Caco-2 (cell line): ENCODE measurements at regions not wholly inside any gene's neighbourhood (a gene's known extent, or its start where the extent isn't known, plus 50 kb on each side); places are given as distances from the start of the nearest gene placed in this dataset.

ENCODE experiments used
- BruUV-seq: library from RNA; stranded (reverse); fragments of 400-500 nt; replicated peaks from 2 replicates; lab custom pipeline; 2021; lab: Mats Ljungman, UMichigan
- CTCF ChIA-PET: fragments of 300-600 bp; sonication (Branson Sonifier 250); formaldehyde crosslinking; loops from one replicate; lab custom pipeline; 2022; ENCODE audit warnings: antibody characterized with exemption; lab: Charles Lee
- POLR2A ChIA-PET: fragments of 300-600 bp; sonication (Branson Sonifier 250); formaldehyde crosslinking; loops from one replicate; lab custom pipeline; 2022; ENCODE audit warnings: antibody characterized with exemption; lab: Charles Lee
- DNase-seq, 2 experiments: peaks; one replicate each; pipeline versions ENCODE4 v3.0.0 to v3.0.0-alpha.2; 2020 to 2022
- H3K27me3 ChIP-seq: replicated peaks from 2 replicates; pipeline ENCODE4 v1.6.0; 2011; ENCODE audit warnings: low read length; ENCODE audit not compliant: control insufficient read depth, insufficient read depth
- H3K36me3 ChIP-seq: 2 replicates; pipeline ENCODE4 v1.5.1; 2011; ENCODE audit warnings: low read length; ENCODE audit not compliant: control insufficient read depth, insufficient read depth
- H3K4me1 ChIP-seq: fragments of 250-450 bp; sonication (Bioruptor Pico); 2 replicates; pipeline ENCODE4 v1.5.1; 2020; ENCODE audit warnings: mild to moderate bottlenecking
- H3K4me3 ChIP-seq: 2 replicates; pipeline ENCODE4 v1.5.1; 2011; ENCODE audit warnings: low read depth, mild to moderate bottlenecking, control low read depth, low read length
- H3K9me3 ChIP-seq: fragments of 250-450 bp; sonication (Bioruptor Pico); 2 replicates; pipeline ENCODE4 v1.5.1; 2020; ENCODE audit warnings: mild to moderate bottlenecking, moderate library complexity
- H3K27ac Mint-ChIP-seq: one replicate; pipeline ENCODE4 v1.8.0; 2022; ENCODE audit warnings: mixed read lengths; ENCODE audit not compliant: unreplicated experiment
- H3K27me3 Mint-ChIP-seq: one replicate; pipeline ENCODE4 v1.8.0; 2022; ENCODE audit warnings: mixed read lengths; ENCODE audit not compliant: insufficient read depth, unreplicated experiment
- H3K36me3 Mint-ChIP-seq: one replicate; pipeline ENCODE4 v1.8.0; 2022; ENCODE audit warnings: mild to moderate bottlenecking, mixed read lengths; ENCODE audit not compliant: insufficient read depth, unreplicated experiment
- H3K4me1 Mint-ChIP-seq: one replicate; pipeline ENCODE4 v1.8.0; 2022; ENCODE audit warnings: low read depth, mixed read lengths; ENCODE audit not compliant: unreplicated experiment
- H3K4me3 Mint-ChIP-seq: one replicate; pipeline ENCODE4 v1.8.0; 2022; ENCODE audit warnings: mild to moderate bottlenecking, moderate library complexity, mixed read lengths; ENCODE audit not compliant: unreplicated experiment
- H3K9me3 Mint-ChIP-seq: one replicate; pipeline ENCODE4 v1.8.0; 2022; ENCODE audit warnings: mixed read lengths; ENCODE audit not compliant: unreplicated experiment
- CTCF ChIP-seq, 2 experiments: fragments of 200-600 bp in 1 of 2; IDR thresholded peaks; 1 replicate in 1 of 2; 2 replicates in 1 of 2; pipeline versions ENCODE4 v1.5.1 to v1.8.0; 2011 to 2022; ENCODE audit warnings: antibody characterized with exemption in 1 of 2, control low read depth in 1 of 2, inconsistent platforms in 1 of 2, low read depth in 1 of 2, low read length in 1 of 2, mild to moderate bottlenecking in 1 of 2, moderate library complexity in 1 of 2; ENCODE audit not compliant: insufficient read depth in 1 of 2, severe bottlenecking in 1 of 2, unreplicated experiment in 1 of 2
- intact Hi-C: fragments of 100-400 bp; cut with micrococcal nuclease; formaldehyde crosslinking; loops from one replicate; pipeline ENCODE4 v1.10.0; 2022; ENCODE audit not compliant: unreplicated experiment

GRCh38 chrX:33908898-33909297 lies 223.2 kb downstream of the FAM47A start:
- no peaks in the 10 kb centered on the region for H3K27me3 ChIP-seq
- H3K36me3 ChIP-seq = no peaks in the 10 kb centered on the region
- Mint-ChIP-seq H3K27me3 (no peaks in the 10 kb centered on the region), H3K36me3 (no peaks in the 10 kb centered on the region), H3K4me3 (no peak overlapping the region), H3K27ac (no peak overlapping the region), H3K4me1 (peaks cover 7% of the 10 kb centered on the region), H3K9me3 (no peaks in the 10 kb centered on the region)
- H3K9me3 ChIP-seq = no peaks in the 10 kb centered on the region
- H3K4me3 ChIP-seq = no peak overlapping the region
- intact Hi-C loops = no loop called here
- no TSS peak for BruUV-seq
- CTCF ChIA-PET = no interaction called here
- POLR2A ChIA-PET = no interaction called here
- no peaks in the 10 kb centered on the region for H3K4me1 ChIP-seq
- no peak for DNase-seq
- TF ChIP-seq CTCF (IDR thresholded peaks at IDR 0.05; ENCODE audit: insufficient read depth in 1 of 2, low read depth in 1 of 2, low read length in 1 of 2, severe bottlenecking in 1 of 2, unreplicated experiment in 1 of 2) = no peak

GRCh38 chrX:33908074-33908473 lies 224.0 kb downstream of the FAM47A start:
- Histone ChIP-seq H3K4me3 (no peak overlapping the region), H3K4me1 (no peaks in the 10 kb centered on the region), H3K36me3 (no peaks in the 10 kb centered on the region), H3K27me3 (no peaks in the 10 kb centered on the region), H3K9me3 (no peaks in the 10 kb centered on the region)
- no peak for DNase-seq
- Mint-ChIP-seq H3K27me3 (no peaks in the 10 kb centered on the region), H3K4me3 (no peak overlapping the region), H3K36me3 (no peaks in the 10 kb centered on the region), H3K4me1 (peaks cover 7% of the 10 kb centered on the region), H3K27ac (no peak overlapping the region), H3K9me3 (no peaks in the 10 kb centered on the region)
- CTCF ChIA-PET = no interaction called here
- intact Hi-C loops = no loop called here
- no TSS peak for BruUV-seq
- TF ChIP-seq CTCF (IDR thresholded peaks at IDR 0.05; ENCODE audit: insufficient read depth in 1 of 2, low read depth in 1 of 2, low read length in 1 of 2, severe bottlenecking in 1 of 2, unreplicated experiment in 1 of 2) = no peak
- POLR2A ChIA-PET = no interaction called here

GRCh38 chrX:33906971-33907370 lies 225.1 kb downstream of the FAM47A start:
- Histone ChIP-seq H3K4me3 (no peak overlapping the region), H3K36me3 (no peaks in the 10 kb centered on the region), H3K9me3 (no peaks in the 10 kb centered on the region), H3K4me1 (no peaks in the 10 kb centered on the region), H3K27me3 (no peaks in the 10 kb centered on the region)
- no TSS peak for BruUV-seq
- H3K4me1 Mint-ChIP-seq = peaks cover 7% of the 10 kb centered on the region
- H3K36me3 Mint-ChIP-seq = no peaks in the 10 kb centered on the region
- peak in 1 of 2 experiments; percentile 1 for DNase-seq
- H3K4me3 Mint-ChIP-seq = no peak overlapping the region
- TF ChIP-seq CTCF (IDR thresholded peaks at IDR 0.05; ENCODE audit: insufficient read depth in 1 of 2, low read depth in 1 of 2, low read length in 1 of 2, severe bottlenecking in 1 of 2, unreplicated experiment in 1 of 2) = no peak
- H3K27me3 Mint-ChIP-seq = no peaks in the 10 kb centered on the region
- CTCF ChIA-PET = no interaction called here
- intact Hi-C loops = no loop called here
- H3K9me3 Mint-ChIP-seq = no peaks in the 10 kb centered on the region
- POLR2A ChIA-PET = no interaction called here
- H3K27ac Mint-ChIP-seq = peak overlapping the region; percentile 61
